SK-N-MC (cell line): ENCODE measurements at regions not wholly inside any gene's neighbourhood (a gene's known extent, or its start where the extent isn't known, plus 50 kb on each side); places are given as distances from the start of the nearest gene placed in this dataset.

Experiments used
- DNase-seq: peaks from one replicate; pipeline ENCODE4 v3.0.0-alpha.2; 2011; ENCODE audit warnings: low read depth, low spot score
- H3K27ac ChIP-seq: fragments of 200-600 bp; sonication (generic); 2 replicates; pipeline ENCODE4 v1.5.1; 2016; ENCODE audit warnings: mixed run types
- H3K36me3 ChIP-seq: fragments of 200-600 bp; sonication (generic); 2 replicates; pipeline ENCODE4 v1.6.1; 2017; ENCODE audit warnings: antibody characterized with exemption, low read length, mixed read lengths; ENCODE audit not compliant: insufficient read depth
- H3K4me3 ChIP-seq: fragments of 200-600 bp; sonication (generic); 2 replicates; pipeline ENCODE4 v1.5.1; 2016
- H3K9ac ChIP-seq: fragments of 200-600 bp; sonication (generic); 2 replicates; pipeline ENCODE4 v1.8.0; 2017; ENCODE audit warnings: mixed run types, mixed read lengths; ENCODE audit not compliant: insufficient read length
- H3K9me3 ChIP-seq: fragments of 200-600 bp; sonication (generic); 2 replicates; pipeline ENCODE4 v1.6.1; 2017; ENCODE audit warnings: low read depth, mild to moderate bottlenecking, antibody characterized with exemption, low read length, moderate library complexity, mixed read lengths
- EZH2 ChIP-seq: fragments of 200-600 bp; sonication (generic); IDR thresholded peaks from one replicate; pipeline ENCODE4 v1.6.1; 2017; ENCODE audit warnings: antibody characterized with exemption
- FOXP2 ChIP-seq: optimal IDR thresholded peaks from 2 replicates; pipeline ENCODE3; 2011; ENCODE audit warnings: mild to moderate bottlenecking, moderate library complexity; ENCODE audit not compliant: insufficient read depth; ENCODE audit errors: extremely low read length, control extremely low read depth
- POLR2AphosphoS5 ChIP-seq: IDR thresholded peaks from 2 replicates; pipeline ENCODE4 v1.6.1; 2012; ENCODE audit warnings: mild to moderate bottlenecking, low read depth, low read length, borderline replicate concordance

GRCh38 chrX:39665830-39666518 lies 431.8 kb downstream of the BCOR start:
- DNase-seq = no peak
- Histone ChIP-seq H3K27ac (no peak overlapping the region), H3K9me3 (no peaks in the 10 kb centered on the region), H3K36me3 (no peaks in the 10 kb centered on the region), H3K4me3 (no peak overlapping the region), H3K9ac (no peak overlapping the region)
- TF ChIP-seq POLR2AphosphoS5 = no peak
- no peak for TF ChIP-seq FOXP2

- no peaks in the 10 kb centered on the region for H3K36me3 ChIP-seq
- H3K9ac ChIP-seq = no peak overlapping the region
- peak; percentile 18 for DNase-seq
- H3K4me3 ChIP-seq = no peak overlapping the region; the same call in 1 of the 2 replicates
- no peak for TF ChIP-seq FOXP2
- H3K27ac ChIP-seq = peak overlapping the region; percentile 50
- H3K9me3 ChIP-seq = no peaks in the 10 kb centered on the region
Observed at GRCh38 chrX:39667191-39667590, 430.6 kb downstream of the BCOR start.

GRCh38 chrX:39667736-39668482 lies 429.8 kb downstream of the BCOR start:
- DNase-seq = no peak
- Histone ChIP-seq H3K9me3 (no peaks in the 10 kb centered on the region), H3K27ac (peak overlapping the region; percentile 50), H3K9ac (no peak overlapping the region), H3K4me3 (no peak overlapping the region), H3K36me3 (no peaks in the 10 kb centered on the region)
- TF ChIP-seq FOXP2 = no peak
- no peak for TF ChIP-seq EZH2
- TF ChIP-seq POLR2AphosphoS5 = no peak

- Histone ChIP-seq H3K36me3 (no peaks in the 10 kb centered on the region), H3K4me3 (no peak overlapping the region), H3K27ac (no peak overlapping the region), H3K9ac (no peak overlapping the region), H3K9me3 (no peaks in the 10 kb centered on the region)
- no peak for DNase-seq
- TF ChIP-seq POLR2AphosphoS5 (no peak), EZH2 (no peak), FOXP2 (no peak)
Observed at GRCh38 chrX:39669668-39670067, 428.1 kb downstream of the BCOR start.

GRCh38 chrX:39670281-39670680 lies 427.5 kb downstream of the BCOR start:
- H3K9me3 ChIP-seq = no peaks in the 10 kb centered on the region
- DNase-seq = no peak

GRCh38 chrX:39672405-39672804 lies 425.4 kb downstream of the BCOR start:
- Histone ChIP-seq H3K27ac (no peak overlapping the region), H3K36me3 (no peaks in the 10 kb centered on the region), H3K4me3 (no peak overlapping the region), H3K9me3 (no peaks in the 10 kb centered on the region), H3K9ac (no peak overlapping the region)
- TF ChIP-seq EZH2 (no peak), POLR2AphosphoS5 (no peak), FOXP2 (no peak)
- no peak for DNase-seq

More at GRCh38 chrX:39670281-39670680, 427.5 kb downstream of the BCOR start:
- H3K9ac ChIP-seq = no peak overlapping the region
- no peaks in the 10 kb centered on the region for H3K36me3 ChIP-seq
- TF ChIP-seq FOXP2 (no peak), EZH2 (no peak), POLR2AphosphoS5 (no peak)
- H3K27ac ChIP-seq = no peak overlapping the region
- H3K4me3 ChIP-seq = no peak overlapping the region

- DNase-seq = no peak
- H3K4me3 ChIP-seq = no peak overlapping the region
- no peaks in the 10 kb centered on the region for H3K36me3 ChIP-seq
- no peak overlapping the region for H3K27ac ChIP-seq
- no peak overlapping the region for H3K9ac ChIP-seq
- no peak for TF ChIP-seq EZH2
- TF ChIP-seq POLR2AphosphoS5 = no peak
- no peak for TF ChIP-seq FOXP2
- no peaks in the 10 kb centered on the region for H3K9me3 ChIP-seq
Observed at GRCh38 chrX:39674490-39675161, 423.1 kb downstream of the BCOR start.

- Histone ChIP-seq H3K36me3 (no peaks in the 10 kb centered on the region), H3K27ac (no peak overlapping the region), H3K4me3 (no peak overlapping the region), H3K9me3 (no peaks in the 10 kb centered on the region), H3K9ac (no peak overlapping the region)
- no peak for DNase-seq
- TF ChIP-seq EZH2 (no peak), POLR2AphosphoS5 (no peak), FOXP2 (no peak)
Observed at GRCh38 chrX:39675162-39675553, 422.6 kb downstream of the BCOR start.
